PC-3 (cell line): ENCODE measurements at regions not wholly inside any gene's neighbourhood (a gene's known extent, or its start where the extent isn't known, plus 50 kb on each side); places are given as distances from the start of the nearest gene placed in this dataset.

ENCODE experiments used
- ATAC-seq: fragments of 200-7000 bp; cut with Tn5 transposase; 2 replicates; pipeline ENCODE4 v1.9.1; 2020; ENCODE audit warnings: mild to moderate bottlenecking, moderate library complexity
- BruUV-seq: library from RNA; stranded (reverse); fragments of 400-500 nt; replicated peaks from 2 replicates; lab custom pipeline; 2021; lab: Mats Ljungman, UMichigan
- CTCF ChIA-PET: fragments of 300-600 bp; sonication (Branson Sonifier 250); formaldehyde crosslinking; loops from one replicate; lab custom pipeline; 2022; ENCODE audit warnings: antibody characterized with exemption; lab: Charles Lee
- POLR2A ChIA-PET: fragments of 300-600 bp; sonication (Branson Sonifier 250); formaldehyde crosslinking; loops from one replicate; lab custom pipeline; 2022; ENCODE audit warnings: antibody characterized with exemption; ENCODE audit not compliant: unreplicated experiment; lab: Charles Lee
- DNase-seq: peaks from one replicate; pipeline ENCODE4 v3.0.0-alpha.2; 2015
- H2AFZ ChIP-seq: fragments of 300-600 bp; sonication (generic); 2 replicates; pipeline ENCODE4 v1.6.0; 2016; ENCODE audit warnings: antibody characterized with exemption, low read length
- H3F3A ChIP-seq: fragments of 300-600 bp; sonication (generic); one replicate; pipeline ENCODE4 v1.6.0; 2017; ENCODE audit warnings: antibody characterized with exemption, low read length, control low read depth, mild to moderate bottlenecking; ENCODE audit not compliant: unreplicated experiment
- H3K27ac ChIP-seq: fragments of 300-600 bp; sonication (generic); 2 replicates; pipeline ENCODE4 v1.5.1; 2016; ENCODE audit warnings: mild to moderate bottlenecking, low read length
- H3K27me3 ChIP-seq: fragments of 300-600 bp; sonication (generic); 2 replicates; pipeline ENCODE4 v1.6.1; 2016; ENCODE audit warnings: low read length, mixed read lengths
- H3K36me3 ChIP-seq: fragments of 300-600 bp; sonication (generic); 2 replicates; pipeline ENCODE4 v1.6.1; 2016; ENCODE audit warnings: low read depth, mixed run types, low read length, mixed read lengths
- H3K4me1 ChIP-seq: fragments of 300-600 bp; sonication (generic); 2 replicates; pipeline ENCODE4 v1.5.1; 2016; ENCODE audit warnings: low read length; ENCODE audit not compliant: insufficient read depth
- H3K4me2 ChIP-seq: fragments of 300-600 bp; sonication (generic); 2 replicates; pipeline ENCODE4 v1.6.0; 2016; ENCODE audit warnings: low read length
- H3K4me3 ChIP-seq: fragments of 300-600 bp; sonication (generic); 2 replicates; pipeline ENCODE4 v1.5.1; 2016; ENCODE audit warnings: mild to moderate bottlenecking, low read length, mixed read lengths
- H3K79me2 ChIP-seq: fragments of 300-600 bp; sonication (generic); 2 replicates; pipeline ENCODE4 v1.6.1; 2017; ENCODE audit warnings: low read length, mixed read lengths
- H3K9ac ChIP-seq: fragments of 300-600 bp; sonication (generic); 2 replicates; pipeline ENCODE4 v1.6.0; 2016; ENCODE audit warnings: mild to moderate bottlenecking, low read length
- H3K9me2 ChIP-seq: fragments of 300-600 bp; sonication (generic); replicated peaks from 2 replicates; pipeline ENCODE4 v1.6.1; 2016; ENCODE audit warnings: mixed run types, low read length, mixed read lengths
- H3K9me3 ChIP-seq: fragments of 300-600 bp; sonication (generic); 2 replicates; pipeline ENCODE4 v1.6.1; 2016; ENCODE audit warnings: low read length, mixed read lengths
- H4K20me1 ChIP-seq: fragments of 300-600 bp; sonication (generic); 2 replicates; pipeline ENCODE4 v1.6.1; 2016; ENCODE audit warnings: low read length, mixed read lengths
- EZH2 ChIP-seq: fragments of 300-600 bp; sonication (generic); IDR thresholded peaks from one replicate; pipeline ENCODE4 v1.6.1; 2017; ENCODE audit warnings: antibody characterized with exemption, mild to moderate bottlenecking, low read length; ENCODE audit not compliant: unreplicated experiment
- EZH2phosphoT487 ChIP-seq: fragments of 300-600 bp; sonication (generic); IDR thresholded peaks from 2 replicates; pipeline ENCODE4 v1.6.1; 2018; ENCODE audit warnings: mild to moderate bottlenecking, antibody characterized with exemption, low read length, borderline replicate concordance
- intact Hi-C: fragments of 100-400 bp; cut with micrococcal nuclease; formaldehyde crosslinking; loops from 2 replicates; pipeline ENCODE4 v1.9.0; 2023
- TF ChIP-seq, protein P1 (sequence below): fragments of 300-600 bp; sonication (generic); conservative IDR thresholded peaks from 2 replicates; pipeline ENCODE4 v1.5.1; 2017; ENCODE audit warnings: antibody characterized with exemption, low read depth, mild to moderate bottlenecking, low read length

DNA sequence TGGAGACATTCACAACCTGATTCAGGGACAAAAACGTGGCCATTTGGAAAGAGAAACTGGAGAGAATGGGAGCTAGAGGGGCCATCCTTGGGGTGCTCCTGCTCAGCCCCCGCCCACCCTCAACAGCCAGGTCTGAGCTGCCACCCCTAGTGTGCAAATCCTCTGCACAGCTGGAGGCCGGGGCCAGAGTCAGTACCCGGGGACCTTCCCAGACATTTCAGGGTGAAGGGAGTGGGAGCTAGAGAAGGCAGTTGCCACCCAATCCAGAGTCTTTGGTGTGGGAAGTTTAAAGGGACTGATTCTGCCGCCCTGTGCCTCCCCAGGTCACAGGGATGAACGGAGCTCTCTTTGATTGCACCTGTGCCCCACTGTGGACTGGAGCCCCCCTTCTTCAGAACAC, 397.4 kb downstream of the MATN1 start:
- CTCF ChIA-PET: no interaction called here
- TF ChIP-seq EZH2 (no peak), EZH2phosphoT487 (no peak)
- TF ChIP-seq, protein P1, sequence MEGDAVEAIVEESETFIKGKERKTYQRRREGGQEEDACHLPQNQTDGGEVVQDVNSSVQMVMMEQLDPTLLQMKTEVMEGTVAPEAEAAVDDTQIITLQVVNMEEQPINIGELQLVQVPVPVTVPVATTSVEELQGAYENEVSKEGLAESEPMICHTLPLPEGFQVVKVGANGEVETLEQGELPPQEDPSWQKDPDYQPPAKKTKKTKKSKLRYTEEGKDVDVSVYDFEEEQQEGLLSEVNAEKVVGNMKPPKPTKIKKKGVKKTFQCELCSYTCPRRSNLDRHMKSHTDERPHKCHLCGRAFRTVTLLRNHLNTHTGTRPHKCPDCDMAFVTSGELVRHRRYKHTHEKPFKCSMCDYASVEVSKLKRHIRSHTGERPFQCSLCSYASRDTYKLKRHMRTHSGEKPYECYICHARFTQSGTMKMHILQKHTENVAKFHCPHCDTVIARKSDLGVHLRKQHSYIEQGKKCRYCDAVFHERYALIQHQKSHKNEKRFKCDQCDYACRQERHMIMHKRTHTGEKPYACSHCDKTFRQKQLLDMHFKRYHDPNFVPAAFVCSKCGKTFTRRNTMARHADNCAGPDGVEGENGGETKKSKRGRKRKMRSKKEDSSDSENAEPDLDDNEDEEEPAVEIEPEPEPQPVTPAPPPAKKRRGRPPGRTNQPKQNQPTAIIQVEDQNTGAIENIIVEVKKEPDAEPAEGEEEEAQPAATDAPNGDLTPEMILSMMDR: no peak
- ATAC-seq: no peak

DNA sequence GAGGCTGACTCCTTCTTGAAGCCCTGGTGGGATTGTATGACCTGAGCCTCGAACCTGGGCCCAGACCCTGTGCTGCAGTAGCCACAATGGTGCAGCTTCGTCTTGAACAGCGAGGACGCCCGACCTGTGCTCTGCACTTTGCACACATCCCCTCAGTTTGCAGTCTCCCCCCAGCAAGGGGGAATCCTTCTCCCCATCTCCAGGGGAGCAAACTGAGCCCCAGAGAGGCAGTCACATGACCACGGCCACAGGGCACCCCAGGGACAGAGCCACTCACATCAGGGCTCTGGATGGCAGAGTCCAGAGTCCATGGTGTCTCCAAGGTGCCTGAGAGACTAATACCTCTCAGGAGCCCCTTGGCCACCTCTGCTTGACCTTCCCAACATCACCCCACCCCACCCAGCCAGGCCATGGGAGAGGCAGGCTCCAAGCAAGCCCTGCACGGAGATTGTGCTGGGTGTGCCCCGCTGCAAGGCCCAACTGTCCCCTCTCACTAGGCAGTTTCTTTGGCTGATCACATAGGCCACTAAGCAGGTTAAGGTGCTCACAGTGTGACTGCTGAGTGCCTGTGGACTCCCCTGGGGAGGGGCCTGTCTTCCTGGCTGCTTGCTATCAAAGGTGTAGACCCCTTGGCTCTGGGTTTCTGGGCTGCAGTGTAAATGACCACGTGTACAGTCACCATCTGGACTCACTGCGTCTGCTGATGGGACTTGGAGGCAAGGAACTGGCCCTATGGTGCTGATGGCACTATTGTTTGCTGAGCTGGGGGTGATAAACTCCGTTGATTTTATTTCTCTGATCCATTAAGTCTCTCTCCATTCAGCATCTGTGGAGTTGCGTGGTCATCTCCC, 398.1 kb downstream of the MATN1 start:
- CTCF ChIA-PET: no interaction called here
- TF ChIP-seq EZH2phosphoT487 (no peak), EZH2 (no peak)
- TF ChIP-seq, protein P1: no peak
- H4K20me1 ChIP-seq: no peaks in the 10 kb centered on the region
- intact Hi-C loops: no loop called here
- no peaks in the 10 kb centered on the region for H3K4me1 ChIP-seq
- no peak overlapping the region for H2AFZ ChIP-seq
- H3K4me2 ChIP-seq: no peak overlapping the region
- no peak for DNase-seq
- no peaks in the 10 kb centered on the region for H3K9me3 ChIP-seq
- no peak overlapping the region for H3K4me3 ChIP-seq
- H3K79me2 ChIP-seq: no peaks in the 10 kb centered on the region
- no peaks in the 10 kb centered on the region for H3K36me3 ChIP-seq
- POLR2A ChIA-PET: no interaction called here
- no peaks in the 10 kb centered on the region for H3K9me2 ChIP-seq
- no peaks in the 10 kb centered on the region for H3F3A ChIP-seq
- no peak overlapping the region for H3K27ac ChIP-seq
- H3K27me3 ChIP-seq: peaks cover 24% of the 10 kb centered on the region
- BruUV-seq: no TSS peak
- ATAC-seq: no peak
- H3K9ac ChIP-seq: no peak overlapping the region

More for the DNA sequence above, 397.4 kb downstream of the MATN1 start:
- H3K9ac ChIP-seq: no peak overlapping the region
- no peaks in the 10 kb centered on the region for H3K9me3 ChIP-seq
- no peak overlapping the region for H2AFZ ChIP-seq
- no peaks in the 10 kb centered on the region for H3K79me2 ChIP-seq
- H3K4me1 ChIP-seq: no peaks in the 10 kb centered on the region
- H4K20me1 ChIP-seq: no peaks in the 10 kb centered on the region
- H3K27ac ChIP-seq: no peak overlapping the region
- no peaks in the 10 kb centered on the region for H3K9me2 ChIP-seq
- H3K27me3 ChIP-seq: peaks cover 24% of the 10 kb centered on the region
- POLR2A ChIA-PET: no interaction called here
- no TSS peak for BruUV-seq
- H3F3A ChIP-seq: no peaks in the 10 kb centered on the region
- DNase-seq: no peak
- H3K4me2 ChIP-seq: no peak overlapping the region
- intact Hi-C loops: no loop called here
- H3K36me3 ChIP-seq: no peaks in the 10 kb centered on the region
- H3K4me3 ChIP-seq: no peak overlapping the region
